KMS-11 (cell line): ENCODE measurements at regions not wholly inside any gene's neighbourhood (a gene's known extent, or its start where the extent isn't known, plus 50 kb on each side); places are given as distances from the start of the nearest gene placed in this dataset.

Experiments used
- H2AFZ ChIP-seq: fragments of 200-600 bp; sonication (generic); 2 replicates; pipeline ENCODE4 v1.6.1; 2016; ENCODE audit warnings: antibody characterized with exemption, mixed run types, low read depth
- H3K27ac ChIP-seq: fragments of 200-600 bp; sonication (generic); 2 replicates; pipeline ENCODE4 v1.6.1; 2016; ENCODE audit warnings: mild to moderate bottlenecking, mixed run types
- H3K27me3 ChIP-seq: fragments of 200-600 bp; sonication (generic); 2 replicates; pipeline ENCODE4 v1.6.1; 2017; ENCODE audit warnings: mild to moderate bottlenecking, low read depth, mixed run types, moderate library complexity; ENCODE audit not compliant: insufficient read depth
- H3K36me3 ChIP-seq: fragments of 200-600 bp; sonication (generic); 2 replicates; pipeline ENCODE4 v1.6.1; 2017; ENCODE audit warnings: mild to moderate bottlenecking, mixed run types; ENCODE audit not compliant: insufficient read depth
- H3K4me1 ChIP-seq: fragments of 200-600 bp; sonication (generic); 2 replicates; pipeline ENCODE4 v1.6.1; 2016; ENCODE audit warnings: mild to moderate bottlenecking, low read depth, mixed run types; ENCODE audit not compliant: poor library complexity, severe bottlenecking
- H3K4me2 ChIP-seq: fragments of 200-600 bp; sonication (generic); 2 replicates; pipeline ENCODE4 v1.7.0; 2016; ENCODE audit warnings: mild to moderate bottlenecking, mixed run types
- H3K4me3 ChIP-seq: fragments of 200-600 bp; sonication (generic); IDR thresholded peaks from 2 replicates; pipeline ENCODE4 v1.6.1; 2017; ENCODE audit warnings: low read depth, low read length, mixed read lengths; ENCODE audit not compliant: insufficient read depth
- H3K79me2 ChIP-seq: fragments of 200-600 bp; sonication (generic); 2 replicates; pipeline ENCODE4 v1.6.1; 2016; ENCODE audit warnings: low read depth, mixed run types; ENCODE audit not compliant: insufficient read depth
- H3K9ac ChIP-seq: fragments of 200-600 bp; sonication (generic); 2 replicates; pipeline ENCODE4 v1.6.1; 2016; ENCODE audit warnings: mild to moderate bottlenecking, mixed run types
- H4K20me1 ChIP-seq: fragments of 200-600 bp; sonication (generic); 2 replicates; pipeline ENCODE4 v1.6.1; 2016; ENCODE audit warnings: mild to moderate bottlenecking, mixed run types; ENCODE audit not compliant: insufficient read depth
- CTCF ChIP-seq: fragments of 200-600 bp; sonication (generic); conservative IDR thresholded peaks from 2 replicates; pipeline ENCODE4 v1.6.1; 2017; ENCODE audit warnings: low read depth, mild to moderate bottlenecking, antibody characterized with exemption, low read length, moderate library complexity, mixed read lengths

GRCh38 chr11:80182901-80183300, 742.1 kb upstream of the TENM4 start:
- no peak overlapping the region for H3K4me2 ChIP-seq

GRCh38 chr11:80173371-80174136, 732.7 kb upstream of the TENM4 start:
- H3K27ac ChIP-seq = no peak overlapping the region
- no peak overlapping the region for H3K4me3 ChIP-seq
- H3K9ac ChIP-seq = no peak overlapping the region
- H2AFZ ChIP-seq = no peak overlapping the region
- H3K4me1 ChIP-seq = no peaks in the 10 kb centered on the region
- no peaks in the 10 kb centered on the region for H3K27me3 ChIP-seq
- no peak overlapping the region for H3K4me2 ChIP-seq
- no peaks in the 10 kb centered on the region for H3K79me2 ChIP-seq
- TF ChIP-seq CTCF = no peak
- no peaks in the 10 kb centered on the region for H4K20me1 ChIP-seq
- H3K36me3 ChIP-seq = no peaks in the 10 kb centered on the region

More at GRCh38 chr11:80182901-80183300, 742.1 kb upstream of the TENM4 start:
- no peak overlapping the region for H3K9ac ChIP-seq
- H4K20me1 ChIP-seq = no peaks in the 10 kb centered on the region
- no peak overlapping the region for H3K27ac ChIP-seq
- no peaks in the 10 kb centered on the region for H3K27me3 ChIP-seq
- H3K36me3 ChIP-seq = no peaks in the 10 kb centered on the region
- no peaks in the 10 kb centered on the region for H3K4me1 ChIP-seq
- H2AFZ ChIP-seq = no peak overlapping the region
- H3K79me2 ChIP-seq = no peaks in the 10 kb centered on the region
- TF ChIP-seq CTCF = no peak
- no peak overlapping the region for H3K4me3 ChIP-seq

GRCh38 chr11:80168796-80169195, 728.0 kb upstream of the TENM4 start:
- H4K20me1 ChIP-seq = no peaks in the 10 kb centered on the region
- H3K4me3 ChIP-seq = no peak overlapping the region
- H3K27me3 ChIP-seq = no peaks in the 10 kb centered on the region
- no peaks in the 10 kb centered on the region for H3K79me2 ChIP-seq
- no peak overlapping the region for H3K9ac ChIP-seq
- no peaks in the 10 kb centered on the region for H3K4me1 ChIP-seq
- no peak for TF ChIP-seq CTCF
- H3K36me3 ChIP-seq = no peaks in the 10 kb centered on the region
- H3K27ac ChIP-seq = no peak overlapping the region
- H3K4me2 ChIP-seq = no peak overlapping the region
- no peak overlapping the region for H2AFZ ChIP-seq

- Histone ChIP-seq H3K27me3 (no peaks in the 10 kb centered on the region), H3K36me3 (no peaks in the 10 kb centered on the region), H3K79me2 (no peaks in the 10 kb centered on the region), H4K20me1 (no peaks in the 10 kb centered on the region), H3K4me1 (no peaks in the 10 kb centered on the region), H3K27ac (no peak overlapping the region), H3K4me2 (no peak overlapping the region), H3K9ac (no peak overlapping the region), H3K4me3 (no peak overlapping the region), H2AFZ (no peak overlapping the region)
- no peak for TF ChIP-seq CTCF
These were observed 726.9 kb upstream of the TENM4 start for GRCh38 chr11:80167766-80168165.
